NCI-H510A treated with DMSO at 0.1 percent for 48 hours (cell line): ENCODE measurements at regions not wholly inside any gene's neighbourhood (a gene's known extent, or its start where the extent isn't known, plus 50 kb on each side); places are given as distances from the start of the nearest gene placed in this dataset.

Experiments used
- DNase-seq: peaks from one replicate; lab custom pipeline; 2025; lab: John Stamatoyannopoulos, UW

DNA sequence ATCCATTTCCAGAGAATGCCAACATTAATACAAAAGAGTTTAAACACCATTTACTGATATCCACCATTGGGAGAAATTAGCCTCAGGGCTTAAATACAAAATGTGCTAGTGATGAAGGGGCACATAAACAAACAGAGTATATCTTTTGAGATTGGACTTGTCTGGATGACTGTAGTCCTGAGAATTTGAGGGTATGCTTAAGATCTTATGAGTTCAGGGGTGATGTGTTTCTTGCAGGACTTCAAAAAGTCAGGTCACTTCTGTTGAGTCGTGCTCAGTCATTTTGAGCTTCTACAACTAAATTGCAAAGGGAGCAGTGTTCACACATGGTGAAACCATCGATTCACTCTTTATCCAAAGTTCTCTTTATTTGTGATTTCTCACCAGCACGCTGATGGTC, 425.7 kb downstream of the ATP23 start:
- no peak for DNase-seq

DNA sequence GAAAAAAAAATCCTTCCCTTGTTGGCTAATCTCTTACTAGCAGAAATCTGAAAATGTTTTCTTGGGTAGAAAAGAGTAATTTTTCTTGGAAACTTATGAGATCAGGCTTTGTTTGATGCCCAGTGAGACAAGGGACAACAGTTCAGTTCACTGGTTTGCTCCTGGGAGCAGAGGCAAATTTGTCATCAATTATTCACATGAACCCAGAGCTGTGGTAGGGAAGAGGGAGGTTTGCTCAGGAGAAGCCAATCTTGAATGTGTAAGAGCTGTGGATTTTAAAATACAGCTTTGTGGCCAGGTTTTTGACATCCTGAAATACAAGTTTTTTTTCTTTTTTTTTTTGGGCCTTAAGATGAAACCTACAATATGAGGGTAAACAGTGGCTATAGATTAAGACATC, 426.6 kb downstream of the ATP23 start:
- no peak for DNase-seq

DNA sequence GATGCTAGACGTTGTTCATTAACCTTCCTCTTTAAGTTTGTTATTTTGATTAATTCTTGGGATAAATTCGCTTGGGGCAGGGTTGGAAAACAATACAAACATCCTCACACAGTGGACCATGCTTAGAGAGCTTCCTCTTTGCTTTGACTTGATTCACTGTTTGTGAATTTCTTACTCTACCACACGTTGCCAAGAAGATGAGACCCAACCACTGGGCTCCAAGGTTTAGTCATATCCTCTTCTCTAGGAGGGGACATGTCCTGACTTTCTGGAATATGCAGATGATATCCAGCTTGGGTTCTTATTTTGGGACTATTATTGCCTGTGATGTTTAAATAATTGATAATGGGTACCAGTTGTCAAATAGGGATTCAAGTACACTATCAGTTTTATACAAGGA, 428.2 kb downstream of the ATP23 start:
- no peak for DNase-seq

DNA sequence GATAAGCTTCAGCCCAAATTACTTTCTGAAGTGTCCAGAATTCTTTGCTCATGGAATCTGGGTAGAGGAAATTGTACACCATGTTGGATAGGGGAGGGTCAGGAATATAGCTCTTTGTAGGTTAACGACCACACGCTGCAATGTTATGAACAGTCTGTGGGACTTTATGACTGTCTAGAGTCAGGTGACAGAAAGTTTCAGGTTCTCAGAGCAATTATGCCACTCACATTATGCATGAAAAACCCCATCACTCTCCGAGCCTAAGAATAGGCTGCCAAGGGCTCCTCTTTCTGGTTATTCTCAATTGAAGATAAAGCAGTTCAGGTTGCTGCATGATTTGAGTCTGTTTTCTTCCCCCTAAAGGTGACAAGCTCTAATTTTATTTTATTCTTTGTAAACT, 430.9 kb downstream of the ATP23 start:
- no peak for DNase-seq

DNA sequence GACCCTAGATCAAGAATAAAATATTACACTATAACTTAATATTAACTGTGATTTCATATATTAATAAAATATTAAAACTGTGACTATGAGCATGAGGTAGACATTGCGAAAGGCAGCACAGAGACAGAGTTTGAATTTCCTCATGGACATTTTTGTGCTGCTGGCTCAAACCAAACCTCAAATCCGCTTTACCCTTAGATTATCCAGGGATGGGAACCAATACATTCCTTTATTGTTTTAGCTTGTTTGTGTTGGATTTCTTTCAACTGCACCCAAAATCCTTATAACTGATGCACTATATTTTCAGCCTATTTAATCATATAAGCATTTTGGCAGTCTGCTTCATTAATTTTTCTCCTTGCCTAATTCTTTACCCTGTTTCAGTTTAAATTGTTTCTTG, 436.7 kb downstream of the ATP23 start:
- DNase-seq: no peak

DNA sequence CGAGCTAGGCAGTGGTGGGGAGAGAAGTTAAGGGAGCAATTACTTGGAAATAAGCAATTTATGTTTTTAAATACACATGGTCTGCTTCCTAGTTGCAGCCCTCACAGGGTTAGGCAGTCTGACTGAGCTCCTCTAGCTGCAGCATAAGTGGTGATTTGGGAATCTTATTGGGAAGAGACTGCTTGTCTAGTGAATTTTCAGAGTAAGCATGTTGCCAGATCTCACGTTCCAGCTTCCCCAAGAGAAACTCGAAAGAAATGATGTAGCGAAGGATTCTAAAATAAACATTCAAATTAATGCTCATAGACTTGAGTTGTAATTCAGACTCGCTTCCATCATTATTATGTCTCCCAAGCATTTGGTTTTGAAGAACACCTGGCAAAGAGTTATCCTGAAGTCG, 440.2 kb downstream of the ATP23 start:
- DNase-seq: no peak

DNA sequence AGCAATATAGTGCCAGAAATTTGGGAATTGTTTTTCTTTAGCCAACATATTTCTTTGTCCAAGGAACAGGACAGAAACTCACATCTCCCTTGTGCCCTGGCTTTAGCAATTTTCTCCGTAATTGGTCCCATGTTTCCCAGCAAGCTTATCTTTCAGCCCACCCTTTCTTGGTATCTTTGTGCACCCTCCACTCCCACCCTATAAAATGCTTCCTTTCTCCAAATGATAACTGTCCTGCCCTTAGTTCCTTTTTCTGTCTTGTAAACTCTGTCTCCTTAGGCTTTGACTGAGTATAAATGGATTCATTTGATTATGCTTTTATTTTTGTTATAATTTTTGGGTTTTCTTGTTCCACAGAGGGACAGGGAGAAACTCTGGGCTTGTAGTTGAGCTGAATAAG, 442.8 kb downstream of the ATP23 start:
- no peak for DNase-seq

DNA sequence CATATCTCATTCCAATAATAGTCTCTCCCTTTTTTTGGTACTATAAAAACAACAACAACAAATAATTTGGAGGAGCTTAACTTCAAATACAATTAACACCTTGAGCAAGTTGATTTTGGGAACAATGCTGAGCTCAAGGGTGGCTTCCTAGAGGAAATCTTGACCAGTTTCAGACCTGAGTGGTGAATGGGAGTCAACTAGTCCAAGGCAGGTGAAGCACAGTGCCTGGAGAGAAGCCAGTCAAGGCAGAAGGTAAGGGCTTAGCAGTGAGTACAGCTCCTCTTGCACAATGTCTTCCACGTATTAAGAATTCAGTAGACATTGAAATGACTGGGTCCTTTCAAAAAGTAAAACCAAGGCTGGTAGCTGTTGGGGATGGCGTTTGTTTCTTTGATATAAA, 444.8 kb downstream of the ATP23 start:
- DNase-seq: no peak

DNA sequence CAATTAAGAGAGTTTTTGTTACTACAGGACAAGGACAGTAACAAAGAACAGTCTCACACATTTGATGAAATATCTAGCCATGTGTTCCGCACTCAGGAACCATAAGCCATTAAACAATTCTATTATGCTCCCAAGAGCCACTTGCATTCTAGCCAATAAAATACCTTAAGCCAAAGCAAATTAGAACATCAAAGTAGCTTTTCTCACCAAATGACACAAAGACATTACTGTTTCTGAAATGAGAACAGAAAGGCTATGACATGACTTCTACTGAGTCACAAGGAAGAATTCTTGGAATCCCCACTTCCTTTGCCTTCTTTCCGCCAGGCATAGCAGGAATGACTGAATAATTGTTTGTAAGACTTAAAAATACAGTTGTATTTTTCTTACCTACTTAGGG, 445.8 kb downstream of the ATP23 start:
- no peak for DNase-seq

DNA sequence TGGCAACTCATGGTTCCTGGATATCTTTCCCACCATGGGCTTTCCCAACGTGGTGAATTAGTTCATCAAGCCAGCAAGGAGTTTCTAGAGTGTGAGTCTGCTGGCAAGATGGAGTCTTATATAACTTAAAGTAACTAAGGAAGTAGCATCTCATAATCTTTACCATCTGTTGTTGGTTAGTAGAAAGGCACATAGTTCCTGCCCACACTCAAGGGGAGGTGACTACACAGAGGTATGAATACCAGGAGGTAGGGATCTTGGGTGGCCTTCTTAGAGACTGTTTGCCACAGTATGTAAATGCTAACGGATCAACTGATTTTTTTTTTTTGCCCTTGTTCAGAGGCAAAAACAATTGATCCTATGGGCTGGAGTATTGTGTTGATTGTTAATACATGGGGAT, 446.9 kb downstream of the ATP23 start:
- no peak for DNase-seq

DNA sequence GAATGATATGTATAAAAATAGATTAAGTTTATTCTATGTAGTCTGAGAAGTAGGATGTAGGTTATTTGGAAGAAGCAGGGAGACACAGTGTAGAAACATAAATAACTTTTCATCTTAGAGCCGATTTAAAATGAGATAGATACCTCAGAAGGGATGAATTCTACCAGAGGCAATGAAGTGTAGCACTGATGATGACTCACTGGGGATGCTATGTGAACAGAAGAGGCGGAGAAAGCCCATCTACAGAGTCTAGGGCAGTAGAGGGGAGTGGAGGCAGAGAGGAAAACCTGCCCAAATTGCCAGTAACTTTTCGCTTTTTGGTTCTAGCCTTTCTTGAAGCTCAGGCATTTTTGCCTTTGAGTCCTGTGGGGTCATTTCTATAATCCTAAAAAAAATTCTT, 451.8 kb downstream of the ATP23 start:
- no peak for DNase-seq

DNA sequence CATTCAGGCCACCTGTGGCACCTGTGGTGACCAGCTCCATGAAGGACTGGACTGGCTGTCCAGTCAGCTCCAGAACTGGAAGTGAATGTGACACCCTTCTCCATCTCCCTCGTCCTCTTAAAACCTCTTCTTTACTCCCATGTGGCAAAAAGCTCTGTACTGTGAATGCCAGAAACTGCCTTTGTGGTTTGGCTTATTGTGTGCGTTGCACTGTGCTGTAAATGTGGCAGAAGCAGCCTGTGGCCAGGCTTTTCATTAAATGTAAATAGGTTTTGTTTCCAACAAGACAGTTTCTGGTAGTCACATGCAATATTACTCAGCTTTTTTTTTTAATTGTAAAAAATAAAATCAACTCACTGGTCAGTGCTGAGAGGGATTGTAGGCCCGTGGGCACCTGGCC, 453.7 kb downstream of the ATP23 start:
- no peak for DNase-seq

DNA sequence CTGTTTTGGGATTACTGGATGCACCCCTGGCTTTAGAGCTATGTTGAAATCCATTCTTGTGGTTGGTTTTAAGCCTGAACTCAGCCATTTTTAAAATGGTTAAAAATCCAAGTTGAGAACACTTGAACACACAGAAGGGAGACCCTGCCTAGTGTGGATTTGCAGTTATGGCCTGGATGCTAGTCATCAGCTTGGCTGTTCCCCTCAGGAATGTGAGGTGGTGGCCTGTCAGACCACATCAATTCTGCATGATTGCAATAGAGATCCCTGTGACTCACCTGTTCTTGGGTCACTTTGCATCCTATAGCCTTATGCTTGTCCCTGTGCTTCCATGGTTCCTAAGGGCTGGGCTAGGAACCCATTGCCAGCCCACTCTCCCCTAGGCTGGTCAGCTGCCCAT, 454.1 kb downstream of the ATP23 start:
- no peak for DNase-seq

DNA sequence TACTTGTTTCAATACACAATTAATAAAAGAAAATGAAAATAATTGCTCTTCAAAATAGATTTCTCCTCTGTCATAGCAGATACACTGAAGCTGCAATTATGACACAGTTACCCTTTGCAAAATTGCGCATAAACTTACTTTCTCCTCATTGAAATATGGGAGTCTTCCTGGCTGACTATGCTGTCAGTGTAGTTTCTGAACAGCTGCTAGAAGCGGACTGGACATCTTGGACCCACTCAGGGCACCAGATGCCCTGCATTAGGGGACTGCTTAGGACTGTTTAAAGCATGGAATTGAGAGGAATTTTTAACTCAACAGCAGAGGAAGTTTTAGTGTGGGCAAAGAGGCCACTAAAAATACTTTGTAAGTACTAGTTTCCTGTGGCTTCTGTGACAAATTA, 454.9 kb downstream of the ATP23 start:
- no peak for DNase-seq

DNA sequence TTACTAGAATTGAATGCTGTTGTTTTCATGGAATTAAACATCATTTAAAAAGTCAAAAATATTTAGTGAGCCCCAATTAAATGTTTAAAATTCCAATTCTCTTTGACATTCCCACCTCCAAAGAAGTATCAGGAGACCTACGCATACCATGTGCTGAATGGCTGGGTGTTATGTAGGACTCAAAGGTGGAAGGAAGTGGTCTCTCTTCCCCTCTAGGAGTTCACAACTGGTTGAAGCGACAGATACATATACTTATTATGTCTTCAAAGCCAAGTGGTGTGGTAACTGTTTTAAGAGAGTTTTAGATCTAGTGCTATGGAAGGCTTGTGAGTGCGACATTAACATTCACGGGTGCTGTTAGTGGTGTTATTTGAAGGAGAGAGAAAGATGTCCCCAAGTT, 464.0 kb downstream of the ATP23 start:
- DNase-seq: no peak

DNA sequence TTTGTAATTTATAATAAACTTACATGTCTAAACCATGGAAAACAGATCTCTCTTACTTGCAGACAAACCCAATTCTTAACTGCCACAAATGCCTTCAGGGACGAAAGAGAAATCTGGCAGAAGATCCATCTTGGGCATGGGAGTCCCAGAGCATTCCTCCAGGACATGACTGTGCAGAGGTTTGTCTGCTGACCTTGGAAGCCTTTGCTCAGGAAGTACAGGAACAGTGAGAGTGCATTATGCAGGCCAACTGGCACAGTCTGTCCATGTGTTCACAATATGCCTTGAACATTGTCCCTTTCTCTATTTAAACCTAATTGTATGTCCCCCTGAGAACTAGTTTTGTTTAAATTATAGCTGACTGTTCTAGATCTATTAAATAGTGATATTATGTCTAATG, 467.1 kb downstream of the ATP23 start:
- DNase-seq: no peak

DNA sequence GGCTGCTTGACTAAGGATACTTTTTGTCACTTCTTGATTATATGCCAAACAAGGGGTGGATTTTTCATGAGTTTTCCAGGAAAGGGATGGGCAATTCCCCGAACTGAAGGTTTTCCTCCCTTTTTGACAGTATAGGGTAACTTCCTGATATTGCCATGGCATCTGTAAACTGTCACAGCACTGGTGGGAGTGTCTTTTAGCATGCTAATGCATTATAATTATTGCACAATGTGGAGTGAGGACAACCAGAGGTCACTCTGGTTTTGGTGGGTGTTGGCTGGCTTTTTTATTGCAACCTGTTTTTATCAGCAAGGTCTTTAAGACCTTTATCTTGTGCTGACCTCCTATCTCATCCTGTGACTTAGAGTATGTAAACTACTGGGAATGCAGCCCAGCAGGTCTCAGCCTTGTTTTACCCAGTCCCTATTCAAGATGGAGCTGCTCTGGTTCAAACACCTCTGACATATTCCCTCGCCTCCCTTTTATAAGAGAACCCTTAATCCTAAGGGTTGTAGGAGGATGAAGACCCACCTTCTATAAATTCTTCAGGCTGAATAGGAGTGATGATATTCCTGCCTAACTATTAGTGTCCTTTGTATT, 471.2 kb downstream of the ATP23 start:
- no peak for DNase-seq

DNA sequence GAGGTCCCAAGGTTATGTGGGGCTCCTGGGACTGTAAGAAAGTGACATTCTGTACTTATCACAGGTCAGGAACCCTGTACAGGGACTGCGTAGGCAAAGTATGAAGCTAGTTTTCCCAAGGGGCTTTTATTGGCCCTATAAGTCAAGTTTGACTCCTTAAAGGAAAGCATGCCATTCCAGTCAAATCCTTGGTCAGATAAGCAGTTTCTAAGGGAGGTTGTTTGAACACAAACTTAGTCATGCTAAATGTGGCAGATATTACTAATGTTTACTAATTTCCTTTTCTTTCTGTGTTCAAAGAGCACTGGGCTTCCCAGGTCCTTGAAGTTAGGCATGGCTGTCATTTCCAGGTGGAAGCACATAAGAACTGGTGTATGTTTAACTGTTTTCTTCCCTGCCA, 472.4 kb downstream of the ATP23 start:
- no peak for DNase-seq

DNA sequence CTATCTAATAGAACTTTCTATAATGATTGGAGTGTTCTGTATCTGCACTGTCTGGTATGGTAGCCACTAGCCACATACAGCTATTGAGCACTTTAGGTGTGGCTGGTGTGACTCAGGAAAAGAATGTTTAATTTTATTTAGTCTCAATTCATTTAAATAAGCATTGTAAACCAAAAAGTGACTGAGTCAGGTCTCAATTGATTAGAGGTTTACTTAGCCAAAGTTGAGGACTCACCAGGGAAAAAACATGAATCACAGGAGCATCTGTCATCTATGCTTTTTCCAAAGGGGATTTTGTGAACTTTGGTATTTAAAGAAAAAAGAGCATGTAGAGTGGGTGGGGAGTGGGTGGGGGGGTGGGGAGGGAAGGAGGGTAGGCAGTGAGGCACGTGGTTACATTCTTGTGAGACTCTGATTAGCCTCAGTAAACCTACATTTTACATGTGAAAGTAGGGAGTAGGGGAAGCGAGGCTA, 473.1 kb downstream of the ATP23 start:
- no peak for DNase-seq

DNA sequence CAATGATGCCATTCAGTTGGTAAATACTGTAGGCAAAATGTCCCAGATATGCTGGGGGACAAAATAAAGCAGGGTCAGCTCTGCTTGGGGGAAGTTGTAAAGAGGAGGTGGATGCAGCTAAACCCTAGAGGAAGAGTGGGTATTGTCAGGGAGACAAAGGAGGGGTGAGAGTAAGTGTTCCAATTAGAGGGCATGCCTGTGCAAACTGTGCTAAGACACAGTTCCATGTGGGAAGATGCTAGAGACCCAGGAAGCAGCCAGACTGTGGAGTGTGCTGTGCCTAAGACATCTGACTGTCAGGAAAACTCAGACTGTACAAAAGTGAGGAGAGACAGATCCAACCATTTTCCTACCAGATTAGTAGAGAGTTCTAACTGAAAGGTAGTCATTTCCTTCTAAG, 474.3 kb downstream of the ATP23 start:
- DNase-seq: no peak

DNA sequence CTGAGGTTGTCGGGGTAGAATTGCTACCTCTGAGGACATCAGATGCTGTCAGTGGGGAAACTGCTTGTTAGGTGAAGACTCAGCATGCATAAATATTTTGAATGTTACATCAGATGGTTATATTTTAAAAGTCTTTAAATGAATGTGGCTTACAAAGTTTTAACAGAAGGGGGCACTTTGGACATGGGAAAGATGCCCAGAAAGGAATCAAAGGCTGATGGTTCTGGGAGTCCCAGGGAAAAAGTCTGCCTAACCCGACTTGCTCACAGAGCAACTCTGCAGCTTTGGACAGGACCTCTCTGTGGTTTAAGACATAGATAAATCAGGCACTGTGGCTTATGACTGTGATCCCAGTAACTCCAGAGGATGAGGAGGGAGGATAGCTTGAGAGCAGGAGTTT, 474.9 kb downstream of the ATP23 start:
- DNase-seq: no peak

DNA sequence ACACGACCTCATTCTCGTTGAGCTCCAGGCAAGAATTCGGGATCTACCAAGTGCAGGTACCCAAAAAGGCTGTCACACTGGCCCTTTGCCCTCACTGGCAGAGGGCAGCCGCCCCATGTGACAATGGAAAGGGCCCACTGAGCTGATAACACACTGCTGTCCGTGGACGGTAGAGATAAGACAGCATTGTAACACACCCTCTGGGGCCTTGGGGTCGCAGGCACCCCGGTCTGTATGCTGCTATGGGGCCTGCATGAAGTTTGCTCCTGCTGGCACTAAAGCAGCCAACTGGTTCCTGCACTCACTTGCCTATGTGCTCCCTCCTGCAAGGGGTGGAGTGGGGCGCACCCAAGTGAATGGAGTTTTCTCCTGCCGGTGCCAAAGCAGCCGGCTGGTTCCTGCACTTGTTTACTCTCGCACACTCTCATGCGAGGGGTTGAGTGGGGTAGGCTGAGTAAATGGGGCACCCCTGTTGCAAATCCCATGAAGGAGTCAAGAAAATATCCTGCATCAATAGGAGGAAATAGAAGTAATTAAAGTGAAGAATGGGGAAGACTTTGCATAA, 477.9 kb downstream of the ATP23 start:
- DNase-seq: no peak

DNA sequence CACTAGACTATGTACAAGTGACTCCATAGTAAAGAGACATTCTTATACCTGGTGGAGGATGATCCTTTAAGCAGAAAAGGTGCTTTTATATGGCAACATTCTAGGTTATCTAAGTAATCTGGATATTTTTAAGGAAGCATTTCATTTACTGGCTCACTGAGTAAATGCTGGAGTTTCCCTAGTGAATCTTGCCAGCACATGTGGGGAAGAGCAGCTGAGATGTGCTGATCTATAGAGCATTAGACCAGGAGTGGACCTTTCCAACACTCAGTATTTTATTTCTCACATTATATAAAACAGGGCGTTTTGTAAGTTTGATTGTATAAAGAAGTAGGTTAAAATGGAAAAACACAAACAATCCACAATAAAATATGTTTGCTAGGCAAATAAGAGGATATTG, 478.5 kb downstream of the ATP23 start:
- no peak for DNase-seq

DNA sequence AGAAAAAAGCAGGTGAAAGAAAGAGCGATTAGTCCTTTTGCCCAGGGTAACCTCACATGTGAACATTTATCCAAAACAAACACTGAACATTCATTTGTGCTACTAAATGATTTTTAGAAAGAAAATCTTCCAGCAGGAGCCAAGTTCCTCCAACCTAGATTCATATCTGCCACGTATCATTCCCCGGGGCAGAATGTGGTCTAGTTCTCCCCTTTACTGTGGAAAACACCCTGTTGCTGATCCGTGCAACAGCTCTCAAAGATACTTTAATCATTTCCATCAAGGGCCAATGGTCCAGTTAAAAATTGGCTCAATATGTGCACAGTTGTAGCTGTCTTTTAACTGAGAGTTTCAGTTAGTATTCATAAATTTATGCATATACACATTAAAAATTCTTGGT, 479.1 kb downstream of the ATP23 start:
- no peak for DNase-seq

DNA sequence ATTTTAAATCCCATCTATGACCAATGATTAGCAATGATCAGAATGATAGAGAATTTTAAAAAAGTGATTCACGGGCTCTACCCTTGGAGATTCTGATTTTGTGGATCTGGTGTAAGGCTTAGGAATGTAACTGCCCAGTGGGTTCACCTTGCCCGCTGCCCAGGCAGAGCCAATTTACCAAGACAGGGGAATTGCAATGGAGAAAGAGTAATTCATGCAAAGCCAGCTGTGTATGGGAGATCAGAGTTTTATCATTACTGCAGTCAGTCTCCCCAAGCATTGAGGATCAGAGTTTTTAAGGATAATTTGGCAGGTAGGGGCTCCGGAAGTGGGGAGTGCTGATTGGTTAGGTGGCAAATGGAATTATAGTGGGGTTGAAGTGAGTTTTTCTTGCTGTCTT, 480.6 kb downstream of the ATP23 start:
- no peak for DNase-seq
